HG03469 (cell line): ENCODE measurements at regions not wholly inside any gene's neighbourhood (a gene's known extent, or its start where the extent isn't known, plus 50 kb on each side); places are given as distances from the start of the nearest gene placed in this dataset.

Experiments used
- ATAC-seq: cut with Tn5 transposase; IDR thresholded peaks from one replicate; pipeline ENCODE4 v1.9.1; 2021; ENCODE audit warnings: mild to moderate bottlenecking, moderate library complexity, moderate number of reproducible peaks; ENCODE audit not compliant: unreplicated experiment

GRCh38 chr5:142509026-142509425 is 176.9 kb downstream of the FGF1 start:
- ATAC-seq, result no peak

GRCh38 chr5:142508591-142508990 is 177.3 kb downstream of the FGF1 start:
- no peak for ATAC-seq

DNA sequence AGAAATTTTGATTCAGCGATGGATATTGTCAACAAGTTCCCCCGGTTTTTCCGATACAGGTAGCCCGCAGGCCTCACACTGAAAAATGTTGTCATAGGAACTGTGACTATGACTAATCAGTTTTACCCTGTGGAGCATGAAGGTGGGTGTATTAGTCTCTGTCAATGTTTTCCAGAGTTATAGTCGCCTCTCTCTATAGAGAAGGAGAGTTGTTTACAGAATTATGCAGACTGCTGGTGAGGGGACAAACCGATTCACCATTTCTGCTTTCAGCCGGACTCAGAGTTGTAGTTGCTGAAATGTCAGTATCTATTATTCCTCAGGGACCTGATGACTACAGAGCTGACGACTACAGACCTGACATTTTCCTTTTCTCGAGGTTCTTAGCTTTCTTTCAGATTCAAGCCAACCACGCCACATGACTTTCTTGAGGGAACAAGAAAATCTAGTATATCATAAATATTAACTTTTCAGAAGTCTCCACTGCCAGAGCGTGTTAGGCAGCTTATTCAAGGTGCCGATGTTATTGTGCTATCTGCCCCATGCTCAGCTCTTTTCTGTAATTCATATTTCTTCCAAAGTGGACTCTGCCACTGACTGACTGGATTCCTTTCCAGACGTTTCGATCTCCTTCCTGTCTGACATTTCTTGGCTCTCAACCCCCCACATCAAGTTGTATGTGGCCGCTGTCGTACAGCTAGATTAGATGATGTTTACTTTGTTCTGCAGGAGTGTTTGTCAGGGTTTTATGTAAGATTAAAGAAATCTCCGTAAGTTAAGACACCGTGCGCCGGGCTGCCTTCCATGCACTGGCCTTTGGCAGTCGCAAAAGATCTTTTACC is 178.1 kb downstream of the FGF1 start:
- no peak for ATAC-seq

DNA sequence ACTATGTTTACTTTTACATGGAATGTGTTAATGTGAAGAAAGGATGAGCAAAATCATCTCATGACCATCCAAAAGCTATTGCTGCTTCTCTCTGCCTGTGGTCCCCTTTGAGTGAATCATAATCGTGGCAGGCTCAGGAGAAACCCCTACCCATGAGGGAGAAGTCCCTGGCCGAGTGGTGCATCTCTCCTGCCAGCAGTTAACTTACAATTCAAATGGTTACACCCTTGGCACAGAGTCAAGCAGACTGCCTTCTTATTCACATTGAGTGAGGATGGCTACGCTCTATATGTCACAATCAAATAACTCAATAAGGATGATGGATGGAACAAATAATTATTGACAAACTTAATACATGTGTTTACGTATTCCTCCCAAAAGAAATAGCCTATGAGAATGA is 179.1 kb downstream of the FGF1 start:
- ATAC-seq, result no peak

- ATAC-seq, result no peak
Observed at GRCh38 chr5:142506046-142506445, 179.8 kb downstream of the FGF1 start.

GRCh38 chr5:142501890-142502289 is 177.1 kb upstream of the SPRY4 start:
- no peak for ATAC-seq

DNA sequence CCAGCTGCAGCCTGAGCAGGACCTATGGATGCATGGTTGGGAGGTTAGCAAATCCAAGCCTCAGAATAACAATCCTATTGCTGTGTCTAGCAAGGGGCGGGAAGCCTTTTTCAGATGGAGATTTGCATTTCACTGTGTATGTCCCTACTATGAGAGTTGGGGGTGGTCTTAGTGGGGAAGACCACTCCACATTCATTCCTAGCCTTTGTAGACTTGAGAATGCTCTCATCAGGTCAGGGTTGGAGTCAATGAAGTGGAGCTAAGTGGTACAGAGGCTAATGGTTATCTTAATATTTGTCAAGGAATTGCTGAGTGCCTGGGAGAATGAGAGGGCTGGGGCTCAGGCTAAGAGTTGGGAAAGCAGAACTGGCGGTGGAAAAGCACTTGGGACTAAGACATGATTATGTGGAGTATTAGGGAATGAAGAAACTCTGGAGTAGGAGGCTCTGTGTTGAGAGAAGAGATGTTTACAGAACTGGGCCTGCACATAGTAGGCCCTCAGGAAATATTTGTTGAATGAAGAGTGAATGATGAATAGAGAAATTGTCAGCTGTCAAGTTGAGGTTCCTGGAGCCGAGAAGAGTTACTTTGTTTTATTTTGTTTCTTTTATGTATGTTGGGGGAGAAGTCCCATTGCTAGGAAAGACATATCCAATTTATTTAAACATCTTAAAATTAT is 175.5 kb upstream of the SPRY4 start:
- no peak for ATAC-seq

- ATAC-seq, result no peak
Observed at GRCh38 chr5:142499591-142500226, 174.9 kb upstream of the SPRY4 start.

- ATAC-seq, result no peak
Observed at GRCh38 chr5:142498298-142498697, 173.5 kb upstream of the SPRY4 start.

DNA sequence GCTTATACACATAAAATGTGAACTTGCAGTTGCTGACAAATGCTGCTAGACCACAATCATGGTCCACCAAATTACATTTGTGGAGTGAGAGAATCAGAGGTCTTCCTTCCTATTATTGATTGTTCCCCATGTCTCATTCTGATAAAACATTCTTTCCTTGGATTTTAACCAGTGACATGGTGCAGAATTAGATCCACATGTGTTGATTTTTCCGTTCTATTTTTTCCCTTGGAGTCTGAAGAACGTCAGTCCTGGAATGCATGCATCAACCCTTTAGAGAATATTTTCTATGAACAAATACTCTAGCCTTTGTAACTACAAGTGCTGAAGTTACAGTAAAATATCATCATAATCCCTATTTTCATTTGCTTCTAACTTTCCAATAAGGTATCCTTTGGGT is 170.7 kb upstream of the SPRY4 start:
- no peak for ATAC-seq

DNA sequence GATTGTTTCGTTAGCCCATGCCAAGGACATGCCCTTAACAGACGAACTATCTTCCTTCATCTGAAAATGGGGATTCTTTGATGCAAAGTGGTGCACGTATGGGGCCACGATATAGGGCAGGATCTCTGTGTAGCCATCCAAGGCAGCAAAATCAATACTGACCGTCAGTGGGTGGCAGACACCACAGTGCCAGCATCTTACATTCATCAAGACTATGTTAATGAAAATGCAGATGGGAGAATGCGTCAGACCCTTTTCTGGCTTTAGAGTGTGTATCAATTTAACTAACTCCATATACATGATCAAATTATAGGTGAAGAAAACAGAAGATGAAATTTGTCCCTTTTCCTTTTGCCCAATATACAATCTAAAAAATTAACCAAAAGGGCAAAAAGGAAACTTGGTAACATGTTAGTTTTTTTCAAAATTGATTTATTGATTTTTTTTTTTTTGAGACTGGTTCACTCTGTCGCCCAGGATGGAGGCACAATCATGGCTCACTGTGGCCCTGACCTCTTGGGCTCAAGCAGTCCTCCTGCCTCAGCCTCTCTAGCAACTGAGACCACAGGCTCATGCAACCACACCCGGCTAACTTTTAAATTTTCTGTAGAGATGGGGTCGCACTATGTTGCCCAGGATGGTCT is 169.2 kb upstream of the SPRY4 start:
- ATAC-seq, result no peak

DNA sequence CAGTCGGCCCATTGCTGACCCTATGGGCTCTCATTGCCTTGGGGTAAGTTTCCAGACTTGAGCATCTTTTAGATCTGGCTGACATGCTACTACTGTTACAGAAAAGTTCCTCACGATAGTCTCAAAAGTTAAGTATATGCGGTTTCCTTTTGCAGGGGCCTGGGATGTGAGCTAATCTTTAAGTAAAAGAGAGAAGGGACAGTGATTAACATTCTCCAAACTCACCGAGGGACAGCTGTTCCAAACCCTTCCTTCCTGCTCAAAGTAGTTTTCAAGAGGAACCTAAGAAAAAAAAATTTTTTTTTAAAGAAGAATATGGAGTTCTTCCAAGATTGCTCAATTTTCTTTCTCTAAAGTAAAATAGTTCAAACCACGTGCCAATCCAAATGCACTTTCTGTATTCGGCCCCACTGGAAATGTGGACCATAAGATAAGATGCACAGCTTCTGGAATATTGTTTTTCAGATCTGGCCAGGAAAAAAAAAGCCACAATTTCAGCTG is 168.0 kb upstream of the SPRY4 start:
- no peak for ATAC-seq

DNA sequence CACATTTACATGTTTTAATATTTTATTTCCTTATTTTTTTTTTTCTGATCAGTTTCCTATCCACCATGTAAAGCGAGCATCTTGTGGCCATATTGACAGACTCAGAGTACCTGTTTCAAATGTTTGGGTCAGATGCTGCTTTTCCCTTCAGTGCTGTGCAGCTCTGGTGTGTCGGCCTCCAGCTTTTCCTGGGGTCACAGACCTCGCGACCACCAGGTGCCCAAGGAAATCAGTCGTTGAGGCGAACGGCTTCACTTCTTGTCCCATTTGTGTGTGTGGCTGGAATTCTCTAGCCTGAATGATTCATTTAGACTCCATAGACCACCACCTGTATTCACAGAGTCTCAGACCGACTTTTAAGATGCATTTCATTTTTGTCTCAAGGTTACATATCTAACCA is 166.9 kb upstream of the SPRY4 start:
- no peak for ATAC-seq

- ATAC-seq, result no peak
Observed at GRCh38 chr5:142491270-142491669, 166.4 kb upstream of the SPRY4 start.

GRCh38 chr5:142486581-142486980 is 161.8 kb upstream of the SPRY4 start:
- no peak for ATAC-seq

- ATAC-seq, result no peak
Observed at GRCh38 chr5:142486020-142486419, 161.2 kb upstream of the SPRY4 start.

DNA sequence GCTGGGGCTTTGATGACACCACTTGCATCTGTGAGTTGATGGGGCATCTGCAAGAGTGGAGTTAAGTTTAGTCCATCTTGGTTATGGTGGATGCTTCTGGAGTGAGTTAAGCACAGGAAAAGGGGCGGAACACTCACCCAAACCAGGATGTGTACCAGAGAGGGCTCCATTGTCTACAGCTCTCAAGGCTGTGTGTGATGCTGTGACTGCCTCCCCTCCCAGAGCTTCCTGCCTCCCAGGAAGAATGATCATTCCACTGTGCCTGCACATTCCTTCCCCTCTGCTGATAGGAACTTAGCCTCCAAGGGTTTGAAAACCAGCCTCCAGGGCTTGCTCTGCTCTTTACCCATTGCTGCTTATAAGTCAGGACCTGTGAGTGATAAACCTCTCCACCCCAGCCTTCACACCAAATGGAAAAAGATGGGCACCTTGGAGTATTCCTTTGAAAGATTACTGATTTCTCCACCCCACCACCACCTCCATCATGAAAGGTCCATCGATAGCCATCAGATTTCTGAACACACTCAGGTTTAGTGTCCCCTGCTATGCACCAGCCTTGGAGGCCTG is 160.1 kb upstream of the SPRY4 start:
- ATAC-seq, result no peak

DNA sequence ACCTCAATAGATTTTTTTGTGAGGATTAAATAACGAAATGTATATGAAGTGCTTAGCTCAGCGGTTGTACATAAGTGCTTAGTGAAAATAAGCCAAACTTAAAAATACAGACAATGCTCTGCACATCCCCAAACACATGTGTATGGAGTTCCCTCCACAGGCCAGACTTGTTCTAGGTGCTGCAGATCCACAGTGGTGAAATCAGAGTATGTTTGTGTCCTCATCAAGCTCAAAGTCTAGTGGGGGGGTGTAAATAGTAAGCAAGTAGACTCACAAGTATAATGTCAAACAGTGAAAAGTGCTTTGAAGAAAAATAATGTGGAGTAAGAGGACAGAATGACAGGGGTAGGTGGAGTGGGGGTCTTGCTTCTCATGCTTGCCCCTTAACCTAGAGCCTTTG is 157.4 kb upstream of the SPRY4 start:
- no peak for ATAC-seq

- ATAC-seq, result no peak
Observed at GRCh38 chr5:142481410-142481809, 156.6 kb upstream of the SPRY4 start.

- ATAC-seq, result no peak
Observed at GRCh38 chr5:142479854-142480519, 155.2 kb upstream of the SPRY4 start.
